ENCODE measurements at regions not wholly inside any gene's neighbourhood (a gene's known extent, or its start where the extent isn't known, plus 50 kb on each side); places are given as distances from the start of the nearest gene placed in this dataset.

DNA sequence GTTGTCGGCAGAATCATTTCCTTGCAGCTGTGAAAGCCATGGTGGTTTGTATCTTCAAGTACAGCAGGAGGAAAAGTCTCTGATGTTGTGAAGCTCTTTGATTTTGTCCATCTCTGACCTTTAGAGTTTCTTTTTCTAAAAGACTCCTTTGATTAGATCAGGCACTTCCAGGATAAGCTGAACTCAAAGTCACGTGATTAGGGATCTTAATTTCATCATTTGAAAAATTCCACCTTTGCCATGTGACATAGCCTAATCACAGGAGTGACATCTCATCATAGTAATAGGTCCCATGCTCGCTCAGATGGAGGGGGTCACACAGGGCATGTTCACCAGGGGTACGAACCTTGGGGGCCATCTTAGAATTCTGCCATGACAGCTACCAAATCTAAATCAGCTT is 441.5 kb upstream of the CDH4 start:
- TF ChIP-seq, protein P1, sequence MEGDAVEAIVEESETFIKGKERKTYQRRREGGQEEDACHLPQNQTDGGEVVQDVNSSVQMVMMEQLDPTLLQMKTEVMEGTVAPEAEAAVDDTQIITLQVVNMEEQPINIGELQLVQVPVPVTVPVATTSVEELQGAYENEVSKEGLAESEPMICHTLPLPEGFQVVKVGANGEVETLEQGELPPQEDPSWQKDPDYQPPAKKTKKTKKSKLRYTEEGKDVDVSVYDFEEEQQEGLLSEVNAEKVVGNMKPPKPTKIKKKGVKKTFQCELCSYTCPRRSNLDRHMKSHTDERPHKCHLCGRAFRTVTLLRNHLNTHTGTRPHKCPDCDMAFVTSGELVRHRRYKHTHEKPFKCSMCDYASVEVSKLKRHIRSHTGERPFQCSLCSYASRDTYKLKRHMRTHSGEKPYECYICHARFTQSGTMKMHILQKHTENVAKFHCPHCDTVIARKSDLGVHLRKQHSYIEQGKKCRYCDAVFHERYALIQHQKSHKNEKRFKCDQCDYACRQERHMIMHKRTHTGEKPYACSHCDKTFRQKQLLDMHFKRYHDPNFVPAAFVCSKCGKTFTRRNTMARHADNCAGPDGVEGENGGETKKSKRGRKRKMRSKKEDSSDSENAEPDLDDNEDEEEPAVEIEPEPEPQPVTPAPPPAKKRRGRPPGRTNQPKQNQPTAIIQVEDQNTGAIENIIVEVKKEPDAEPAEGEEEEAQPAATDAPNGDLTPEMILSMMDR (conservative IDR thresholded peaks at IDR 0.05) = no peak
- no peak for TF ChIP-seq ZFX (IDR thresholded peaks at IDR 0.05)
